ENCODE measurements at regions not wholly inside any gene's neighbourhood (a gene's known extent, or its start where the extent isn't known, plus 50 kb on each side); places are given as distances from the start of the nearest gene placed in this dataset.

DNA sequence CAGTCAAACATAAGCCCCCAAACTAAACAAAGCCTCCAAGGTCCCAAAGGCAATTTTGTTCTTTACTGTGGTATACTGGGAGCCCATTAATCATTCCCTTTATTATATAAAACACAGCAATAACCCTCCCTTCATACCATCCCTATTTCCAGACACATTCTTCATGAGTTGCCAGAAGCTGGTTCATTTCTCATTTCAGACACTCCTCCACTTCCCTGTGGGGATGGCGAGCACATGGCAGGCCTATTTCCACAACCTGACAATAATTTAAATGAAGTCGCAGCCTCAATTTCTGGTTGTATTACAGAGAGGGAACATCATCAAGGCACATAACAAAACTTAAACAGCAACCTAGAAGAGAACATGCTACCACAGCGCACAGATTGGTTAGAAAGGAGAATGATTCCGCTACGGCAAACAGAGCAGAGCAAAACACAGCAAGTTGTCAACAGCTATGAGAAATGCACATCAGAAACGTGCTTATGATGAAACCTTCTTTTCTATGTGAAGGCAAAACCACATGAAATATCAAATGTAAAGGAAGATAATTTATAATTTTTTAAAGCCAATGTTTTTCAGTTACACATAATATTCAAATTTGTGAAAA, 63.3 kb upstream of the ARHGEF3 start:
- Histone ChIP-seq H3K9ac (ENCODE audit: low read depth in 1 of 3, low read length in 3 of 3) (no peak overlapping the region), H3K27me3 (ENCODE audit: control insufficient read depth in 3 of 3, insufficient read depth in 3 of 3, low read length in 3 of 3) (no peaks in the 10 kb centered on the region), H3K36me3 (ENCODE audit: control insufficient read depth in 3 of 3, insufficient read depth in 3 of 3, low read length in 3 of 3) (no peaks in the 10 kb centered on the region), H3K4me1 (ENCODE audit: control insufficient read depth in 3 of 3, insufficient read depth in 3 of 3, low read length in 3 of 3) (no peaks in the 10 kb centered on the region), H3K27ac (ENCODE audit: low read depth, low read length) (no peak overlapping the region), H3K9me3 (ENCODE audit: control insufficient read depth in 3 of 3, low read length in 3 of 3) (no peaks in the 10 kb centered on the region), H3K4me3 (ENCODE audit: low read length in 3 of 3) (no peak overlapping the region)

DNA sequence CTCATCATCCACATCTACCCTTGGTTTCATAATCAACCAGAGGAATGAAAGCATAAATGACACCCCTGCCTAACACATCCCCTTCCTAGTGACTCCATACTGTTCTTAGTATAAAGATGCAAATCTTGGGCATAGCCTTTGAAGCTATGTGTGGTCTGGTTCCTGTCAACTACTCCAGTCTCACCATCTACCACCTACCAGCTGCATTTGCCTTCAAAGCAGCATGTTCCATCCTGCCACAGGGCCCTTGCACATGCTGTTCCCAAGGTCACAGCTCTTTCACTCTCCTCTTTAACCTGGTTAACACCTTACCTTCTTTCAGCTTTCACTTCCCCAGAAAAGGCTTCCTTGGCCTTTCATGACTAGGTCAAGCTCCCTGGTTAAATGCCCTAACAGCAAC, 62.3 kb upstream of the ARHGEF3 start:
- no peaks in the 10 kb centered on the region for H3K36me3 ChIP-seq (ENCODE audit: control insufficient read depth in 3 of 3, insufficient read depth in 3 of 3, low read length in 3 of 3)
- no peaks in the 10 kb centered on the region for H3K27me3 ChIP-seq (ENCODE audit: control insufficient read depth in 3 of 3, insufficient read depth in 3 of 3, low read length in 3 of 3)
- no peaks in the 10 kb centered on the region for H3K4me1 ChIP-seq (ENCODE audit: control insufficient read depth in 3 of 3, insufficient read depth in 3 of 3, low read length in 3 of 3)
- H3K9ac ChIP-seq (ENCODE audit: low read depth in 1 of 3, low read length in 3 of 3) = no peak overlapping the region
- H3K27ac ChIP-seq (ENCODE audit: low read depth, low read length) = no peak overlapping the region
- no peaks in the 10 kb centered on the region for H3K9me3 ChIP-seq (ENCODE audit: control insufficient read depth in 3 of 3, low read length in 3 of 3)
- H3K4me3 ChIP-seq (ENCODE audit: low read length in 3 of 3) = no peak overlapping the region

DNA sequence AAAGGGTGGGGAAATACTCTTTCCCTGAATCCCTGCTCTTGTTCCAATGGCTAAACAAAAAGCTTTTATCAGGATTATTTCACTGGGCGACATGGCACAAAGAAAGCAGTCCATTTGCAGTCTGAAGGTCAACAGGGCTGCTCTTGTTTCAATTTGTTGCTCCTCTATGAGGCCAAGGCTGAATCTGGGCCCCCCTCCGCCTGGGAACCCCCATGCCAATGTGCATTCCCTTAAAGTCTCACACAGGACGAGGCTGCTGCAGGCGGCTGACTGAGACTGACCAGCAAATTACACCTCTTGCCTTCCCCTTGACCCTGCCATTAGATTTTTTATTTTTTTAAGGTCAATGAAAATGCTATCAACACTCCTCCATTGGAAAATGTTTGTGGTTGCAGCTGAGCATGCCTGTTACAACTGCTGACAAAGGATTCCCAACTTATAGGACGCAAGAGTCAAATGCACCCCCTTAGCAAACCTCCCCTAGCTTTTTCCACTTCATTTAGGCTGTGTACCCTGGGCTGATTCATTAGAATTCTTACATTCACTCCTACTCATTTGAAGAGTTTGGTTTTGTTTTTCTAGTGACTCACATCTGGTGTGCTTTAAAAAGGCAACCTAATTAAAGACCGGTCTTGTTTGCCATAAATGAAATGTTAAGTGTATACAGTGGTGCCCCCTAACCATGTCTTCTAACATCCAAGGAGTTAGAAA, 60.8 kb upstream of the ARHGEF3 start:
- H3K9me3 ChIP-seq (ENCODE audit: control insufficient read depth in 3 of 3, low read length in 3 of 3) = no peaks in the 10 kb centered on the region
- H3K4me1 ChIP-seq (ENCODE audit: control insufficient read depth in 3 of 3, insufficient read depth in 3 of 3, low read length in 3 of 3) = no peaks in the 10 kb centered on the region
- no peaks in the 10 kb centered on the region for H3K27me3 ChIP-seq (ENCODE audit: control insufficient read depth in 3 of 3, insufficient read depth in 3 of 3, low read length in 3 of 3)
- no peak overlapping the region for H3K4me3 ChIP-seq (ENCODE audit: low read length in 3 of 3)
- H3K9ac ChIP-seq (ENCODE audit: low read depth in 1 of 3, low read length in 3 of 3) = no peak overlapping the region
- H3K36me3 ChIP-seq (ENCODE audit: control insufficient read depth in 3 of 3, insufficient read depth in 3 of 3, low read length in 3 of 3) = no peaks in the 10 kb centered on the region
- H3K27ac ChIP-seq (ENCODE audit: low read depth, low read length) = no peak overlapping the region

DNA sequence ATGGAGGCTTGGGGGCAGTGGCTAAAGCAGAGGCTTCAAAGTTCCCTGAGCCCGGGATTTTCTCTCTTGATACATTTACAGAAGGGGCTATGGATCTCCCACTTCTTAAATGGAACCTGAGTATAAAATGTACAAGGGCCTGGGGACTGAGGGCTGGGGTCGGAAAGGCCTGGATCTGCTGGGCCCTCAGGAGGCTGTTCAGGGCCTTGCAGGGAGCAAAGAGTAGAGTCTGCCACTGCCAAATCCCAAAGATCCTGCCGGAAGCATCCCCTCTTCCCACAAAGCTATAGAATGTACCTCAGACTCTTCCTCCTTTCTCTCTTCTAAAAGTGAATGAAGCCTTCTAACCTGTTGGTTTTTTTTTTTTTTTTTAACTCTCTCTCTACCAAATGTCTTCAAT, 59.8 kb upstream of the ARHGEF3 start:
- no peak overlapping the region for H3K9ac ChIP-seq (ENCODE audit: low read depth in 1 of 3, low read length in 3 of 3)
- H3K27me3 ChIP-seq (ENCODE audit: control insufficient read depth in 3 of 3, insufficient read depth in 3 of 3, low read length in 3 of 3) = no peaks in the 10 kb centered on the region
- no peaks in the 10 kb centered on the region for H3K9me3 ChIP-seq (ENCODE audit: control insufficient read depth in 3 of 3, low read length in 3 of 3)
- no peak overlapping the region for H3K27ac ChIP-seq (ENCODE audit: low read depth, low read length)
- H3K36me3 ChIP-seq (ENCODE audit: control insufficient read depth in 3 of 3, insufficient read depth in 3 of 3, low read length in 3 of 3) = no peaks in the 10 kb centered on the region
- H3K4me1 ChIP-seq (ENCODE audit: control insufficient read depth in 3 of 3, insufficient read depth in 3 of 3, low read length in 3 of 3) = no peaks in the 10 kb centered on the region
- no peak overlapping the region for H3K4me3 ChIP-seq (ENCODE audit: low read length in 3 of 3)

DNA sequence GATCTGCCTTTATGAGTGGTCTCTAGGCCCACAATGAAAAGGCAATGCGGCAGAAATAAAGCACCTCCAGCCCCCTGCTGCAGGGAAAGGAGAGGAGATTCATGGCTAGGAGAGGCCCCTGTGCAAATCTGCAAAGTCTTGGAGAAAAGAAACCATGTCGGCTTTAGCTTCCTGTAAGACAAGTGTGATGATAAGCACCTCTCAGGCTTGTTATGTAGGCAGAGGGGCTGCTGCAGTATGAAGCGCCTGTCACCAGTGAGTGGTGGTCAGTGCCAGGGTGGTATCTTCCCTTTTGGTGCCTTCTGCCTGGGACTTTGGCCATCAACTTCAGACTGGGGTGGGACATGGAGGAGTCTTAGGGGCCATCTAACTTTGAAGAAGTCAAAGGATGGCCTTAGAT, 59.2 kb upstream of the ARHGEF3 start:
- H3K9me3 ChIP-seq (ENCODE audit: control insufficient read depth in 3 of 3, low read length in 3 of 3) = no peaks in the 10 kb centered on the region
- H3K27ac ChIP-seq (ENCODE audit: low read depth, low read length) = no peak overlapping the region
- H3K4me3 ChIP-seq (ENCODE audit: low read length in 3 of 3) = no peak overlapping the region
- no peaks in the 10 kb centered on the region for H3K27me3 ChIP-seq (ENCODE audit: control insufficient read depth in 3 of 3, insufficient read depth in 3 of 3, low read length in 3 of 3)
- no peak overlapping the region for H3K9ac ChIP-seq (ENCODE audit: low read depth in 1 of 3, low read length in 3 of 3)
- no peaks in the 10 kb centered on the region for H3K4me1 ChIP-seq (ENCODE audit: control insufficient read depth in 3 of 3, insufficient read depth in 3 of 3, low read length in 3 of 3)
- H3K36me3 ChIP-seq (ENCODE audit: control insufficient read depth in 3 of 3, insufficient read depth in 3 of 3, low read length in 3 of 3) = no peaks in the 10 kb centered on the region

DNA sequence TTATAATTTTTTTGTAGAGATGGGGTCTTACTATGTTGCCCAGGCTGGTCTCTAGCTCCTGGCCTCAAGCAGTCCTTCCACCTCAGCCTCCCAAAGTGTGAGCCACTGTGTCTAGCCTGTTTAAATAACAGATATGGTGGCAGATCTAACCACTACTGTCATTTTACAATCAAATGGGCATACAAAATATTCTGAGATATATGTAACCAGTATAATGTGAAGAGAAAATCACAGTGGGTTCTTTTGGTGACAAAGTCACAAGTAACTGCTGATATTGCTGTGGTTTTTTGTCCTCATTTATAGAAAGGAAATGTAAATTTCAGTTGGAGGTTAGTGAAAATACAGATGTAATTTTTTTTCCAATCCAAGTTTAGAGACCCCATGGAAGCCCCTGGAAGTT, 58.6 kb upstream of the ARHGEF3 start:
- Histone ChIP-seq H3K9ac (ENCODE audit: low read depth in 1 of 3, low read length in 3 of 3) (no peak overlapping the region), H3K9me3 (ENCODE audit: control insufficient read depth in 3 of 3, low read length in 3 of 3) (no peaks in the 10 kb centered on the region), H3K4me1 (ENCODE audit: control insufficient read depth in 3 of 3, insufficient read depth in 3 of 3, low read length in 3 of 3) (no peaks in the 10 kb centered on the region), H3K27me3 (ENCODE audit: control insufficient read depth in 3 of 3, insufficient read depth in 3 of 3, low read length in 3 of 3) (no peaks in the 10 kb centered on the region), H3K27ac (ENCODE audit: low read depth, low read length) (no peak overlapping the region), H3K36me3 (ENCODE audit: control insufficient read depth in 3 of 3, insufficient read depth in 3 of 3, low read length in 3 of 3) (no peaks in the 10 kb centered on the region), H3K4me3 (ENCODE audit: low read length in 3 of 3) (no peak overlapping the region)

DNA sequence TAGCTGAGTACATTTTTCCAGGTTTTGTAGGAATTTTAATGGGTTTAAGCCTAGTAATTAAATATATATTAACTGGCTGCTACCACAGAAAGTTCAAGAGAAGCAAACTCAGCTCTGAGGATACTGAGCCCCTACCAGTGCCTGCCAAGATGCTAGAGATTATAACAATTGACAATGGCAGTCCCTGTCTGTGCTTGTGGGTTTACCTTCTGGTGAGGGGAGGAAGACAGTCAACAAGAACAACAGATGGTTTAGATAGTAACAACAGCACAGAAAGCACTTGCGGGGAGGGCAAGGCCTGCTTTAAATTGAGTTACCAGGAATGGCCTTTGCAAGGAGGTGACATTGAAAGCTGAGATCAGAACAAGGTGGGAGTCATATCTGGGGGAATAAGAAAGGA, 56.6 kb upstream of the ARHGEF3 start:
- Histone ChIP-seq H3K4me3 (ENCODE audit: low read length in 3 of 3) (no peak overlapping the region), H3K4me1 (ENCODE audit: control insufficient read depth in 3 of 3, insufficient read depth in 3 of 3, low read length in 3 of 3) (no peaks in the 10 kb centered on the region), H3K27ac (ENCODE audit: low read depth, low read length) (no peak overlapping the region), H3K27me3 (ENCODE audit: control insufficient read depth in 3 of 3, insufficient read depth in 3 of 3, low read length in 3 of 3) (no peaks in the 10 kb centered on the region), H3K9ac (ENCODE audit: low read depth in 1 of 3, low read length in 3 of 3) (no peak overlapping the region), H3K9me3 (ENCODE audit: control insufficient read depth in 3 of 3, low read length in 3 of 3) (no peaks in the 10 kb centered on the region), H3K36me3 (ENCODE audit: control insufficient read depth in 3 of 3, insufficient read depth in 3 of 3, low read length in 3 of 3) (no peaks in the 10 kb centered on the region)

DNA sequence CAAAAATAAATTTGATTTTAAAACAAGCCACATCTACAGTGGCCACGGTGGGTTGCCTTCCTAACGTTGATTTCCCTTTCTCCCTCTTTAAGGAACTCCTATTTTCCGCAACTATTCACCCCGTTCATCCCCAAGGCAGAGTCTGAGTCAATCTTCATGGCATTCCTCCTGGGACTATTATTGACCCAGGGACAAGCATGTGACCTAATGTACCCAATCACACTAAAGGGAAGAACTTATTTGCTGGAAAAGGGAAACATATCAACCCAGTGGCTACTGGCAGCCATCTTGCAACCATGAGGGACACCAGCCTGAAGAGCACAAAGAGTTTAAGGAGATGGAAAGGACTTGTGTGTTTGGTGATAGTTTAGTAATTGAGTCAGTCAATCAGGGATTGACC, 55.4 kb upstream of the ARHGEF3 start:
- no peak overlapping the region for H3K4me3 ChIP-seq (ENCODE audit: low read length in 3 of 3)
- H3K4me1 ChIP-seq (ENCODE audit: control insufficient read depth in 3 of 3, insufficient read depth in 3 of 3, low read length in 3 of 3) = no peaks in the 10 kb centered on the region
- H3K27ac ChIP-seq (ENCODE audit: low read depth, low read length) = no peak overlapping the region
- H3K27me3 ChIP-seq (ENCODE audit: control insufficient read depth in 3 of 3, insufficient read depth in 3 of 3, low read length in 3 of 3) = no peaks in the 10 kb centered on the region
- no peaks in the 10 kb centered on the region for H3K36me3 ChIP-seq (ENCODE audit: control insufficient read depth in 3 of 3, insufficient read depth in 3 of 3, low read length in 3 of 3)
- no peak overlapping the region for H3K9ac ChIP-seq (ENCODE audit: low read depth in 1 of 3, low read length in 3 of 3)
- H3K9me3 ChIP-seq (ENCODE audit: control insufficient read depth in 3 of 3, low read length in 3 of 3) = no peaks in the 10 kb centered on the region

DNA sequence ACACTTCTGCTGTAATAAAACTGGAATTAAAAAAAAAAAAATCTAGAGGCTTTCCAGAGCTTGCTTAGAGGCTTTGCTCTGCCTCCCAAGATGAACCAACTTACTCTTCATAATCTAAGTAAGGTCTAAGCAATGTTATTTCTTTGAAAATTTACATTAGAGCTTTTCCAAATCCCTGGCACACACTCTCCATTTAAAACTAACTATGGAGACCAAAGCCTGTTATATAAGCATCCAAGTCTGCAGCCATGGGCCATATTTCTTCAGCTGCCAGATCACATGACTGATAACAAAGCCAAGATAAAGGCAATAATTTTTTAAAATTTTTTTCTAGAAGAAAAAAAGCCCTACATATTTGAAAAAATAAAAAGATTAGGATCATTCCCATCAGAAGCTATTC, 55.0 kb upstream of the ARHGEF3 start:
- Histone ChIP-seq H3K27ac (ENCODE audit: low read depth, low read length) (no peak overlapping the region), H3K9ac (ENCODE audit: low read depth in 1 of 3, low read length in 3 of 3) (no peak overlapping the region)

DNA sequence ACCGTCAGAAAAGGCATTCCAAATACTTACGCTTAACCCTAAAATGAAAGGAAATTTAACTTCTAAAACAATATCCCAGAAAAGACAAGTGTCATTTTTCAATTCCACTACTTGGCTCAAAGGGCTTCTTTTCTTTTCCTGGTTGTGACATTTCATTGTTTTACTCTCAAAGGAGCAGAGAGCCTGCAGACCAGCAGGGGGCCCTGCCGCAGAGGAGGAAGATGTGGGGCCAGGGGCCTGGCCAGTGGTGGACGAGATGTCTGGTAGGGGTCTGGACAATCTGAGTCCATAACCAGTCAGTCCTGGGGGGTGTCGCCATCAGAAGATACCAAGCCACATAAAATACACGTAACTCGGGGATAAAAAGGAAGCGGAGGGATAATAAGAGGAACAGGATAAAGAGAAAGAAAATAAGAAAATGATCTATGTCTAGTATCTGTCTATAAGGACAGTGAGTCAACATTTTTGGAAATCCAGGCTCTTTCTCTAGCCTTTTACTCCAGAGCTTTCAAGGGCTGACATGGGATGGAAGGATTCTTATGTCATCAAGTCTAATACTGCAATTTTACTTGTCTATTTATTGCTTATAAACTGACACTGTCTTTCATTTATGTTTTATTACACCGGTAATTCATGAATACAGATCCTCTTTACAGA, 54.2 kb upstream of the ARHGEF3 start:
- H3K4me1 ChIP-seq (ENCODE audit: control insufficient read depth in 3 of 3, insufficient read depth in 3 of 3, low read length in 3 of 3) = no peaks in the 10 kb centered on the region
- no peaks in the 10 kb centered on the region for H3K9me3 ChIP-seq (ENCODE audit: control insufficient read depth in 3 of 3, low read length in 3 of 3)
- H3K27ac ChIP-seq (ENCODE audit: low read depth, low read length) = no peak overlapping the region
- H3K9ac ChIP-seq (ENCODE audit: low read depth in 1 of 3, low read length in 3 of 3) = no peak overlapping the region
- H3K36me3 ChIP-seq (ENCODE audit: control insufficient read depth in 3 of 3, insufficient read depth in 3 of 3, low read length in 3 of 3) = no peaks in the 10 kb centered on the region
- H3K27me3 ChIP-seq (ENCODE audit: control insufficient read depth in 3 of 3, insufficient read depth in 3 of 3, low read length in 3 of 3) = no peaks in the 10 kb centered on the region
- H3K4me3 ChIP-seq (ENCODE audit: low read length in 3 of 3) = no peak overlapping the region

More for the DNA sequence above, 55.0 kb upstream of the ARHGEF3 start:
- Histone ChIP-seq H3K4me1 (ENCODE audit: control insufficient read depth in 3 of 3, insufficient read depth in 3 of 3, low read length in 3 of 3) (no peaks in the 10 kb centered on the region), H3K27me3 (ENCODE audit: control insufficient read depth in 3 of 3, insufficient read depth in 3 of 3, low read length in 3 of 3) (no peaks in the 10 kb centered on the region), H3K4me3 (ENCODE audit: low read length in 3 of 3) (no peak overlapping the region), H3K36me3 (ENCODE audit: control insufficient read depth in 3 of 3, insufficient read depth in 3 of 3, low read length in 3 of 3) (no peaks in the 10 kb centered on the region), H3K9me3 (ENCODE audit: control insufficient read depth in 3 of 3, low read length in 3 of 3) (no peaks in the 10 kb centered on the region)

All from skeletal muscle tissue (tissue), 3 donors.